Prostate gland (tissue), 2 donors: ENCODE measurements at regions not wholly inside any gene's neighbourhood (a gene's known extent, or its start where the extent isn't known, plus 50 kb on each side); places are given as distances from the start of the nearest gene placed in this dataset.

Experiments
- DNase-seq: peaks from one replicate; pipeline ENCODE4 v3.0.0-alpha.2; 2019; ENCODE audit warnings: low spot score
- H3K27ac ChIP-seq, 2 donors: fragments of 200-600 bp; sonication (generic); 2 replicates each; pipeline ENCODE4 v1.5.1; 2017 to 2019
- H3K27me3 ChIP-seq: fragments of 200-600 bp; sonication (generic); replicated peaks from 2 replicates; pipeline ENCODE4 v1.5.1; 2019; ENCODE audit not compliant: insufficient read depth
- H3K36me3 ChIP-seq, 2 donors: fragments of 200-600 bp; sonication (generic); 1 replicate in 1 of 2; 2 replicates in 1 of 2; pipeline versions ENCODE4 v1.5.1 to v1.8.1; 2017 to 2019
- H3K4me1 ChIP-seq: fragments of 200-600 bp; sonication (generic); replicated peaks from 2 replicates; pipeline ENCODE4 v1.5.1; 2019
- H3K4me3 ChIP-seq, 2 donors: fragments of 200-600 bp; sonication (generic); 2 replicates each; pipeline ENCODE4 v1.5.1; 2017 to 2019
- H3K9me3 ChIP-seq: fragments of 200-600 bp; sonication (generic); 2 replicates; pipeline ENCODE4 v1.5.1; 2017
- CTCF ChIP-seq, 4 experiments: fragments of 200-600 bp in 2 of 4; fragments of 450-650 bp in 2 of 4; sonication (generic) in 2 of 4; IDR thresholded peaks; 1 replicate in 3 of 4; 2 replicates in 1 of 4; pipeline ENCODE4 v1.5.1; 2016 to 2019; ENCODE audit warnings: antibody characterized with exemption in 4 of 4, mild to moderate bottlenecking in 2 of 4, moderate library complexity in 2 of 4
- POLR2A ChIP-seq: fragments of 450-650 bp; IDR thresholded peaks from one replicate; pipeline ENCODE4 v1.6.1; 2016; ENCODE audit warnings: antibody characterized with exemption, mild to moderate bottlenecking
- POLR2AphosphoS5 ChIP-seq: sonication (generic); formaldehyde crosslinking; IDR thresholded peaks from one replicate; pipeline ENCODE4 v1.6.1; 2017; ENCODE audit warnings: antibody characterized with exemption
- WGBS: methylation state at CpG from one replicate; pipeline ENCODE4 v1.1.5; 2018; 5-methylcytosine and 5-hydroxymethylcytosine counted together
- intact Hi-C: fragments of 100-400 bp; cut with DNase I; formaldehyde crosslinking; loops from one replicate; pipeline ENCODE4 v1.14.2; 2022

DNA sequence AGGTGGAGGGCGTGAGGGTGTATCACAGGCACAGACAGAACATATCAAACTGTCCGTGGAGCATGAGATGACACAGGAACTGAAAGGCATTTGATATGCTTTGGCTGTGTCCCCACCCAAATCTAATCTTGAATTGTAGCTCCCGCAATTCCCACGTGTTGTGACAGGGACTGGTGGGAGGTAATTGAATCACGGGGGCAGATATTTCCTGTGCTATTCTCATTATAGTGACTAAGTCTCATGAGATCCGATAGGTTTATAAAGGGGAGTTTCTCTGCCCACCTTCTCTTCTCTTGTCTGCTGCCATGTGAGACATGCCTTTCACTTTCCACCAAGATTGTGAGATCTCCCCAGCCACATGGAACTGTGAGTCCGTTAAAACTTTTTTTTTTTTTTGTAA lies 123.1 kb upstream of the PIEZO2 start:
- peaks cover 6% of the 10 kb centered on the region for H3K4me1 ChIP-seq
- H3K4me3 ChIP-seq = no peak overlapping the region
- WGBS = 48% methylated on average over 7 of the region's 7 CpGs
- H3K9me3 ChIP-seq = no peaks in the 10 kb centered on the region
- intact Hi-C loops = no loop called here
- TF ChIP-seq POLR2A (no peak), CTCF (IDR thresholded peaks at IDR 0.05) (no peak), POLR2AphosphoS5 (no peak)
- no peak overlapping the region for H3K27ac ChIP-seq
- no peak for DNase-seq
- H3K36me3 ChIP-seq = no peaks in the 10 kb centered on the region
- H3K27me3 ChIP-seq = no peaks in the 10 kb centered on the region

DNA sequence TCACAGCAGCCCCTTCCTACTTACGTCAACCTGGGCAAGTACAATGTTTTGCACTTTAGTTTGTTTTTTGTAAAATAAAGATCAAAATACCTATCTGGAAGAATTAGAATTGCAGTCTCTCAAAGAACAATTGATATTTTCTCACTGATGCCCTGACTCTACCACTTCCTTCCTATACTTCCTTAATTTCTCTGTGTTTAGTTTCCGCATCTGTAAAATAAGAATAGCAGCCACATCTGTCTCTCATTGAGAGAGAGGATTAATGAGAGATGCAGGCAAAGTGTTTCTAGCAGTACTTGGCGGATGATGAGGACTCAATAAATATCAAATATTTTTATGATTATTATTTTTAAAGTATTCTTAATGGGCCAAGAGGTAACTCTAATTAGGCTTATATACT lies 122.6 kb upstream of the PIEZO2 start:
- WGBS = 46% methylated on average over 3 of the region's 3 CpGs

DNA sequence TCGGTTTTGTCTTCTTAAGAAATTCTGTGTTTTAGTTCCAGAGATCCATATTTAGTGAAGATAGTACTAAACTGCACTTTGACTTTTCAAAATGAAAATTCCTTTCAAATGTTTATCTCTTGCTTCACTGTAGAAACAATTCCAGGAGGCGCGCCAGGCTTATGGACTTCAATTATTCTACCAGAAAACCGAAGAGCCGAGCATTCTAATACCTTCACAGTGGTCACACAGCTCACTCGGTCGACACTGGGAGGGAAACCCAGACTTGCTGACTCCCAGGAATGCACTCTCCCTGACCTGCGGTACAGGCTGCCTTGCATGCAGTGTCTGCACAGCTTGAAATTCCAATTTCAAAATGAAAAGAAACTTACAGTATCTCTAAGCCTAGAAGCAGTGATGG lies 119.9 kb upstream of the PIEZO2 start:
- DNase-seq = no peak
- intact Hi-C loops = no loop called here
- Histone ChIP-seq H3K4me1 (peaks cover 6% of the 10 kb centered on the region), H3K9me3 (no peaks in the 10 kb centered on the region), H3K27me3 (no peaks in the 10 kb centered on the region), H3K27ac (no peak overlapping the region), H3K36me3 (no peaks in the 10 kb centered on the region), H3K4me3 (no peak overlapping the region)
- TF ChIP-seq CTCF (IDR thresholded peaks at IDR 0.05) (no peak), POLR2AphosphoS5 (no peak), POLR2A (no peak)
- 71% methylated on average over 8 of the region's 8 CpGs for WGBS

More for the DNA sequence above, 122.6 kb upstream of the PIEZO2 start:
- TF ChIP-seq POLR2A = no peak
- TF ChIP-seq CTCF (IDR thresholded peaks at IDR 0.05) = no peak
- no peak for TF ChIP-seq POLR2AphosphoS5
- Histone ChIP-seq H3K9me3 (no peaks in the 10 kb centered on the region), H3K4me1 (peaks cover 6% of the 10 kb centered on the region), H3K27ac (no peak overlapping the region), H3K27me3 (no peaks in the 10 kb centered on the region), H3K36me3 (no peaks in the 10 kb centered on the region), H3K4me3 (no peak overlapping the region)
- intact Hi-C loops = no loop called here
- no peak for DNase-seq

DNA sequence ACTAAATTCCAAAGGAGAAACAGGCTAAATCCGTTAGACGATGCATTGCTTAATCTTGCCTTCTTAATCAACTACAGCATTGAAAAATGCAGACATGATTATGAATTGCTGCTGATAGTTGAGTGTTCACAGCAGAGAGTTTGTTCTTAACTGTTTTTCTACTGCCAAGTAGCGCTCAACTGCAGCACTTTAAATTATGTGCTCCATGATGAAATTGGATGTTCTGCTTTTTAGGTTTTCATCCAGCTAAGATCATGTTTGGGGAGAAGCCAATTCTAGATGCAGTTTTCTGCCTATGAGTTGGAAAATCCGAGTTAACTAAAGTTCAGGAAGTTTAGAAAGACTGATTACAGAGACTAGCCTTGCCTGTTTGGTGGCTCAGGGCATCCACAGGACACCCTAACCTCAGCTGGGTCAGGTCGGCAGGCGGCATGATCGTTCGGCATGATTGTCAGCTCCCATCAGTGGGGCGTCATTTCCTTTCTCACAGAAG lies 119.4 kb upstream of the PIEZO2 start:
- no peaks in the 10 kb centered on the region for H3K9me3 ChIP-seq
- 30% methylated on average over 9 of the region's 9 CpGs for WGBS
- no peak overlapping the region for H3K27ac ChIP-seq
- TF ChIP-seq POLR2A (no peak), POLR2AphosphoS5 (no peak), CTCF (IDR thresholded peaks at IDR 0.05) (no peak)
- H3K36me3 ChIP-seq = no peaks in the 10 kb centered on the region
- no peak for DNase-seq
- intact Hi-C loops = no loop called here
- no peaks in the 10 kb centered on the region for H3K27me3 ChIP-seq
- peaks cover 6% of the 10 kb centered on the region for H3K4me1 ChIP-seq
- no peak overlapping the region for H3K4me3 ChIP-seq

DNA sequence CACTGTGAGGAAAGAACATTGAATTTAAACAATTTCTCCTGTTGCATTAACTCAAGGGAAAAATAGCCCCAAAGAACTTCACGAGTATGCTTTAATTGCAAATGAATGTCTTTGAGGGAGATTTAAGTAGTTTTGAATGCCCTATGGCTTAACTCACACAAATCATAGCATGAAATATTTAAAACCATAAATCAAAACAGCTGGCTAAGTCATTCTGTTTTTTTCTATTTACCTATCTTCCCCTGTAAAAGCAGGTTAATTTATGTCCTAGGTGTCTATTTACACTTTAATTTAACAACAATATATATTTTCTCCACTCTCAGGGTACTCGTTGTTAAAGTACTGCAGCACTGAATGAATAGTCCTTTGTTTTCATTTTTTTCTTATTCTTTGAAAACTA lies 118.8 kb upstream of the PIEZO2 start:
- 21% methylated on average over 2 of the region's 2 CpGs for WGBS
- Histone ChIP-seq H3K9me3 (no peaks in the 10 kb centered on the region), H3K36me3 (no peaks in the 10 kb centered on the region), H3K4me1 (peaks cover 6% of the 10 kb centered on the region), H3K27me3 (no peaks in the 10 kb centered on the region), H3K4me3 (no peak overlapping the region), H3K27ac (no peak overlapping the region)
- TF ChIP-seq CTCF (IDR thresholded peaks at IDR 0.05) = no peak
- no peak for TF ChIP-seq POLR2AphosphoS5
- no peak for TF ChIP-seq POLR2A
- intact Hi-C loops = no loop called here
- no peak for DNase-seq
